ENCODE measurements at regions not wholly inside any gene's neighbourhood (a gene's known extent, or its start where the extent isn't known, plus 50 kb on each side); places are given as distances from the start of the nearest gene placed in this dataset.
"Not testable (repeated sequence)": the region's sequence is repeated elsewhere in the genome, so short reads cannot be mapped to it uniquely, and the experiment has no call there.

DNA sequence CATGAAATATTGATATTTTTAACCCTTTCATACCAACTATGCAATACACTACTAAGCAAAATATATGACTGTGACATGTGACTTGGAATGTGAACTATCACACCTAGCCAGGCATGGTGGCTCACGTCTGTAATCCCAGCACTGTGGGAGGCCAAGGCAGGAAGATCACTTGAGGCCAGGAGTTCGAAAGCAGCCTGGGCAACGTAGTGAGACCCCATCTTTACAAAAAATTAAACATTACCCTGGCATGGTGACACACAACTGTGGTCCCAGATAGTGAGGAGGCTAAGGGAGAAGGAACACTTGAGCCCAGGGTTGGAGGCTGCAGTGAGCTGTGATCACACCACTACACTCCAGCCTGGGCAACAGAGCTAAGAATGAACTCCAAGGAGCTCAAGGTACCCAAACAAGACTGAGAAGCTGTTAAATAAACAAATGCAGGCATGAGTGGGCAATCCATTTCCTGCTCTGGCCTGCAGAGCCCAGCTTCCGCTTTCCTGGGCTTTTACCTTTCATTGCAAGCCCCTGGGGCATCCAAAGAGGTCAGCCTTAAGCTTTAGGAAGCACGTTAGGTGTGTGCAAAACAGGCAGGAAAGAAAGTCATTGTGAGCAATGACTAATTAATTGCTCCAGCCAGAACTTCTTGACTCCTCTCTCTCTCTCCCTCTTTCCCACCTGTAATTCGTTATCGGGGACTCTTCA lies 162.1 kb upstream of the FOXK1 start:
- Mint-ChIP-seq H3K27me3 (no peaks in the 10 kb centered on the region), H3K9me3 (no peaks in the 10 kb centered on the region), H3K27ac (no peak overlapping the region), H3K4me3 (no peak overlapping the region), H3K36me3 (ENCODE audit: low read depth) (no peaks in the 10 kb centered on the region), H3K4me1 (no peaks in the 10 kb centered on the region)
- intact Hi-C loops (cut with micrococcal nuclease) = no loop called here
- no peak for DNase-seq

DNA sequence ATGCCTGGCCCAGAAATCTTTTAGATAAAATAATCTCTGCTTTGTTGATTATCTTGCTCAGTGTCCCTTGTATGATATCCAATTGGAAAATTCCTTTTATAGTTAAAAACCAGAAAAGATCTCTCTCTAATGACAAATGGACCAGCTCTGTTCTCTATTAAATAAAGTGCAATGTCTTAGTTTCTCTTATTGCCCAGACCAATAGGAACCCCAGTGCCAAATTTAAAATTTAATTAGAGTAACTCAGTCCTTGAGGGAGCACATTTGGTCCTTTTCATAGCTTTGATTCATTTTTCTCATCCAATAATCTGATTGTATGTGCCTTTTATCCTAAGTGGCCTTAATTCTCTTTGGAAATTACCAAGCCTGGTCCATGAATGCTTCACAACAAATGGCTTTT lies 158.9 kb upstream of the FOXK1 start:
- Mint-ChIP-seq H3K27me3 (no peaks in the 10 kb centered on the region), H3K36me3 (ENCODE audit: low read depth) (no peaks in the 10 kb centered on the region), H3K27ac (no peak overlapping the region), H3K9me3 (no peaks in the 10 kb centered on the region), H3K4me1 (no peaks in the 10 kb centered on the region), H3K4me3 (no peak overlapping the region)
- intact Hi-C loops (cut with micrococcal nuclease) = no loop called here
- no peak for DNase-seq

DNA sequence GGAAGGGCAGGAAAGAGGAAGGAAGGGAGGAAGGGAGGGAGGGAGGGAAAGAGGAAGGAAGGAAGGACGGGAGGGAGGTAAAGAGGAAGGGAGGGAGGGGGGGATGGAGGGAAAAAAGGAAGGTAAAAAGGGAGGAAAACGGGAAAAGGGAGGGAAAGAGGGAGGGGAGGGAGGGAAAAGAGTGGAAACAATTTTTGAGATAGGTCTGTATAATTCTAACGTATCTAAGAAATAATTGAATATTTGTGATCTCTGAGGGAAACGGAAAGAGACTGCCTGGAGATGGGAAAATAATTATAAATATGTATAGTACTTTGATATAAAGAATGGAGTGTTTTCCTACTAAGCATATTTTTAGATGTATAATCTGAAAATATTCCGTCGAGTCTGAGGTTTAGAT lies 158.2 kb upstream of the FOXK1 start:
- Mint-ChIP-seq H3K27ac (no peak overlapping the region), H3K36me3 (ENCODE audit: low read depth) (no peaks in the 10 kb centered on the region), H3K4me1 (no peaks in the 10 kb centered on the region), H3K9me3 (no peaks in the 10 kb centered on the region), H3K4me3 (no peak overlapping the region), H3K27me3 (no peaks in the 10 kb centered on the region)
- intact Hi-C loops (cut with micrococcal nuclease) = no loop called here
- no peak for DNase-seq

DNA sequence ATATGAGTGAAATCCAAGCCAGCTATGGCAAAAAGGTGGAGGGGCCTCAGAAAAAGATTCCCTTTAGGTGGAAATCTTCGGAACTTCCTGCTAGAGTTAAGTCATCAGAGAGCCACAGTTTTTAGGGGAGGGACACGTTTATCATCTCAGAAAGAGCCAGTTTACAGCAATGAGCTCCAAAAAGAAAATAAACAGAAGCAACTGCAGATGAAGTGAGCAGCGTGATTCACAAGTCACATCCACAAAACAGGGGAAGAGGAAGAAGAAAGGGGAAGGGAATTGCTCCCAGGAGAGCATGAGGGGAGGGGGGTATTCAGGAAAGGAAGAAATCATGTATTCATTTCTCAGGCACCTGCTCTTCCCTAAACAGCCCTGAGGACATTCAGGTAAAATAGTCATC lies 156.2 kb upstream of the FOXK1 start:
- Mint-ChIP-seq H3K9me3 (peaks cover 3% of the 10 kb centered on the region), H3K4me1 (no peaks in the 10 kb centered on the region), H3K4me3 (no peak overlapping the region), H3K36me3 (ENCODE audit: low read depth) (no peaks in the 10 kb centered on the region), H3K27ac (no peak overlapping the region), H3K27me3 (no peaks in the 10 kb centered on the region)
- intact Hi-C loops (cut with micrococcal nuclease) = no loop called here
- no peak for DNase-seq

DNA sequence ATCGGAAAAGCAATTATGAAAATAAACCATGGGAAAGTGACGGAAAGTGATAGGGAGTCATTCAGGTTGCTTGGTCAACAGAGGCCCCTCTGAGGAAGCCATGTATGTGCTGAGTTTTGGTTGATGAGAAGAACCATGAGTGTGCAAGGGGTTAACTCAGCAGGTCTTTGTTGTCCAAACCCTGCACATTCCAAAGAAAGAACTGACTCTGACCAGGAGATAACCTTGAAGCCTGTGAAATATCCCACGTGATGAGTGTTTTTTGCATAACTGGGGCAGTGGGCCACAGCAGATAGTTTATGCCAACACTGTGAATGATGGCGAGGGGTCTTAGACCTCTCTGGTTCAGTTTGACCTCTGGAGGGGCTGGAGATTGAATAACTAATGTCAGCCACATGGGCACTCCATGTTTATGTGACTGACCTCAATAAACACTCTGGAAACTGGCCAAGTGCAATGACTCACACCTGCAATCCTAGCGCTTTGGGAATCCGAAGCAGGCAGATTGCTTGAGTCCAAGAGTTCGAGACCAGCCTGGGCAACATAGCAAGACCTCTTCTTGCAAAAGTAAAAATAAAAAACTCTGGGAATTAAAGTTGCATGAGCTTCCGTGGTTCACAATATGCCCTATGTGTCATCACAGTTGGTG lies 154.0 kb upstream of the FOXK1 start:
- intact Hi-C loops (cut with micrococcal nuclease) = no loop called here
- no peak for DNase-seq
- Mint-ChIP-seq H3K27me3 (no peaks in the 10 kb centered on the region), H3K36me3 (ENCODE audit: low read depth) (no peaks in the 10 kb centered on the region), H3K4me1 (no peaks in the 10 kb centered on the region), H3K4me3 (no peak overlapping the region), H3K27ac (no peak overlapping the region), H3K9me3 (peaks cover 3% of the 10 kb centered on the region)

DNA sequence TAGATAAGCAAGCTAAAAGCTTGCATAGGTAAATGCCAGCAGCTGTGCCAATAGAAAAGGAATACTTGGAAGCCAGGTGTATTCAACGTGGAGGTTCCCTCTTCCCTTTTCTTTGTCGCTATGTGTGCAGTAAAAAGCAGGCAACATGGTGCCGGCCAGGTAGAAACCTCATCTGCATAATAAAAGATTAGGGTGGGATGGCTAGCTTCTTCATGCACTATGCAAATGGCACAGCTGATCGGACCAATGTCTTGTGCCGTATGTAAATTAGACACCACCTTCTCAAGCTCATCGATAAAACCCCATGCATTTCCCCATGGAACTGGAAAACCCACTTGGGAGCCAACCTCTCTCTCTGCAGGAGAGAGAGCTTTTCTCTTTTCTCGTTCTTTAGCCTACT lies 150.9 kb upstream of the FOXK1 start:
- peaks cover 3% of the 10 kb centered on the region for H3K9me3 Mint-ChIP-seq
- H3K4me1 Mint-ChIP-seq = no peaks in the 10 kb centered on the region
- H3K27me3 Mint-ChIP-seq = no peaks in the 10 kb centered on the region
- intact Hi-C loops (cut with micrococcal nuclease) = no loop called here
- no peak for DNase-seq
- H3K27ac Mint-ChIP-seq = no peak overlapping the region
- no peaks in the 10 kb centered on the region for H3K36me3 Mint-ChIP-seq (ENCODE audit: low read depth)
- H3K4me3 Mint-ChIP-seq = no peak overlapping the region

DNA sequence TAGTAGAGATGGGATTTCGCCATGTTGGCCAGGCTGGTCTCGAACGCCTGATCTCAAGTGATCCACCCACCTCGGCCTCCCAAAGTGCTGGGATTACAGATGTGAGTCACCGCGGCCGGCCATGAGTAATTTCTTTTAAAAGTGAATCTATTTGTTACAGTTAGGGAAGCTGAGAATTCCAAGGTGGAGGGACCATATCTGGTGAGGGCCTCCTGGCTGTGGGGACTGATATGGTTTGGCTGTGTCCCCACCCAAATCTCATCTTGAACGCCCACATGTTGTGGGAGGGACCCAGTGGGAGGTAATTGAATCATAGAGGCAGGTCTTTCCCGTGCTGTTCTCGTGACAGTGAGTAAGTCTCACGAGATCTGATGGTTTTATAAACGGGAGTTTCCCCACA lies 148.8 kb upstream of the FOXK1 start:
- DNase-seq; intact Hi-C loops (cut with micrococcal nuclease); H3K4me3 Mint-ChIP-seq; H3K9me3 Mint-ChIP-seq; H3K36me3 Mint-ChIP-seq (ENCODE audit: low read depth); H3K4me1 Mint-ChIP-seq; H3K27ac Mint-ChIP-seq; H3K27me3 Mint-ChIP-seq: not testable (repeated sequence)

DNA sequence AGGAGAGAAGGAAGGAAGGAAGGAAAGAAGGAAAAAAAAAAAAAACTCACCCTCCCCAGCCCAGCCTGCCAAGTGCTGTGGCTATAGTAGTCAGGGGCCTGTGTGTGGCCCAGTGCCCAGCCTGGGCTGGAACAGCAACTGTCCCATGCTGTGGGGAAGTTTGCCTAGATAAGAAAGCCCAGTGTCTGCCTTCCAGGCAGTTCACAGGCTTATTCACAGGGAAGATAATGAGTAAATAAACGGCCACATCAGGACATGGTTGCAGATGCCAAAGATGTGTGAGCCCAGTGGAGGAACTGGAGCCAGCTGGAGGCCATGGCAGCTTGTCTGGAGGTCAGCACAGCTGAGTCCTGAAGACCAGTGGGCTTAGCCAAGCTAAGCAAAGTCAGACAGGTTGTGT lies 132.4 kb upstream of the FOXK1 start:
- no peaks in the 10 kb centered on the region for H3K4me1 Mint-ChIP-seq
- intact Hi-C loops (cut with micrococcal nuclease) = no loop called here
- no peaks in the 10 kb centered on the region for H3K36me3 Mint-ChIP-seq (ENCODE audit: low read depth)
- H3K27me3 Mint-ChIP-seq = no peaks in the 10 kb centered on the region
- peaks cover 4% of the 10 kb centered on the region for H3K9me3 Mint-ChIP-seq
- H3K27ac Mint-ChIP-seq = no peak overlapping the region
- no peak for DNase-seq
- H3K4me3 Mint-ChIP-seq = no peak overlapping the region

DNA sequence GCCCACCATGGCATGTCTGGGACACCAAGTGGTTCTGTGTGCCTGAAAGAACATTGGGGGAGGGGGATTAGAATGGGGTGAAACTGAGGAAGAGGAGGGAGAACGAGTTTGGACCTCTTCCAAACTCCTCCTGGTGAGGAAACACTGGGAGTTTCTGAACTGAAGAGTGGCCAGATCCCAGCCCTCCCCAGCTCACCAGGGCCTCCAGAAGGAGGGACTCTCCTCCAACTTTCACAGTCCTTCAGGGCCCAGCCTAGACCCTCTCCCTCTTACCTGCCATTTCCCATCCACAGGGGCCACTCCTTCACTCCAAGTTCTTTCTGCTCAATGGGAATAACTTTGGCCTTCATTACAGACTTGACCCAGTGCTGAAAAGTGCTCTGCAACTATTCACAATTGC lies 132.0 kb upstream of the FOXK1 start:
- H3K27me3 Mint-ChIP-seq = no peaks in the 10 kb centered on the region

DNA sequence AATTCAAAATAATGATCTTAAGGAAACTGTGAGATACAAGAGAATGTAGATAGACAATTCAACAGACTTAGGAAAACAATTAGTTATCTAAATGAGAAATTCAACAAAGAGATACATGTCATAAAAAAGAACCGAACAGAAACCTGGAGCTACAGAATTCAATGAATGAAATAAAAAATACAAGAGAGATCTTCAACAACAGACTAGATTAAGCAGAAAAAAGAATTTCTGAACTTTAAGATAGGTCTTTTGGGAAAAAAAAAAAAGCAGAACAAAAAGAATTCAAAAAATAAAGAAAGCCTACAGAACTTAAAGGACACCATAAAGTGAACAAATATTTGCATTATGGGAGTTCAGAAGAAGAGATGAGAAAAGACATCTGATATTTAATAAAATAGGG lies 129.1 kb upstream of the FOXK1 start:
- Mint-ChIP-seq H3K4me3 (no peak overlapping the region), H3K27me3 (no peaks in the 10 kb centered on the region), H3K9me3 (peaks cover 8% of the 10 kb centered on the region), H3K4me1 (no peaks in the 10 kb centered on the region), H3K27ac (no peak overlapping the region), H3K36me3 (ENCODE audit: low read depth) (no peaks in the 10 kb centered on the region)
- intact Hi-C loops (cut with micrococcal nuclease) = no loop called here
- no peak for DNase-seq

More for the DNA sequence above, 132.0 kb upstream of the FOXK1 start:
- H3K36me3 Mint-ChIP-seq (ENCODE audit: low read depth) = no peaks in the 10 kb centered on the region
- no peaks in the 10 kb centered on the region for H3K4me1 Mint-ChIP-seq
- H3K4me3 Mint-ChIP-seq = no peak overlapping the region
- intact Hi-C loops (cut with micrococcal nuclease) = no loop called here
- no peak overlapping the region for H3K27ac Mint-ChIP-seq
- no peak for DNase-seq
- H3K9me3 Mint-ChIP-seq = peaks cover 4% of the 10 kb centered on the region

DNA sequence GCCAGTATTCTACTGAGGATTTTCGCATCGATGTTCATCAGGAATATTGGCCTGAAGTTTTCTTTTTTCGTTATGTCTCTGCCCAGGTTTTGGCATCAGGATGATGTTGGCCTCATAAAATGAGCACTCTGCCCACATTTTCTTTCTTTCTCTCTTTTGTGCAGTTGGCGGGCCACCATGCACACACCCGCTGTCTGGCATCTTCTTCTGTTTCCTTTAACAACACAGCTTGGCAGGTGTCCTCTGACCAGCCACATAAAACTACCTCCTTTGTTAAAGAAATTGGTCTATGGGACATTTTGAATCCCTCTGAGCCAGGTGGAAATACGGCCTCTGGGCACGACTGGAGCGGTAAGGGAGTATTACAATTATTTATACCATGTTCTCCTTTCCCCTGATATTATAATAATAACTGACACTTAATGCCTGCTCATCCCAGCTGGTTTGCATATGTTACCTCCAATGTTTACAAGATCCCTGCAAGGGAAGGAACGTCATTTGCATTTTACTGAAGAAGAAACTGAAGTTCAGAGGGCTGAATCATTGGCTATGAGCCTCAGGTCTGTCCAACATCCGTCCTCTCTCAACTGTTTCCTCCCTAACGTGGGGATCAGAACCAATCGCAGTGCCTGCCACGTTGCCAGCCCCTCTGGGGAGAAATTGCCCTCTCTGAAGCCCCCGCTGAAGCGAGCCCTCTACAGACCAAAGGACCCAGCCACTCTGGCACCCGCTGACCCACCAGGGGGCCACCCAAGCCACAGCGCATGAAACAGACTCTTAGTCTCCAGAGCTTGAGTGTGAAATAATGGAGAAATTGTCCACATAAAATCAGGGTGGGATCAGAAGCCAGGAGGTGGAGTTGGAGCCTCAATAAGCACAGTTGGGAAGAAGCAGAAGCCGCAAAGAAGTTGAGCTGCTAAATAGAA lies 125.0 kb upstream of the FOXK1 start:
- H3K27ac Mint-ChIP-seq = no peak overlapping the region
- H3K27me3 Mint-ChIP-seq = no peaks in the 10 kb centered on the region
- H3K4me3 Mint-ChIP-seq = no peak overlapping the region
- no peaks in the 10 kb centered on the region for H3K36me3 Mint-ChIP-seq (ENCODE audit: low read depth)
- H3K4me1 Mint-ChIP-seq = no peaks in the 10 kb centered on the region
- intact Hi-C loops (cut with micrococcal nuclease) = no loop called here
- H3K9me3 Mint-ChIP-seq = peaks cover 8% of the 10 kb centered on the region
- no peak for DNase-seq

DNA sequence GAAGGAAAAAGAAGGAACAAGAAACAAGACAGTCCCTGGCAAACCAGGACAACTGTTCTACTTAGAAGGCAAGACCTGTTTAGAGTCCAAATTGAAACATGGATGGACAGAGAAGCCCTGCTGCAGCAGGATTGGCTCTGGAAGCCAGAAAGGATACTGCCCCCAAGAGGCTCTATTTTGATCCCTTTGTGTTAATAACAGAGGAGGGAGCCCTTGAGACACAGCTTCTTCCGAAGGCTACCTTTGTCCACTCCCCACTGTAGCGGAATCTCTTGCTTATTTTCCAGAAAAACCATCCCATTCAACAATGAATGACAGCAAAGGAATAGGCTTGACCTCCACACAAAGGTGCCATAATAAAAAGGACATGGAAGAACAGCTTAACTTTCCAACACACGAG lies 120.3 kb upstream of the FOXK1 start:
- Mint-ChIP-seq H3K36me3 (ENCODE audit: low read depth) (no peaks in the 10 kb centered on the region), H3K4me3 (no peak overlapping the region), H3K9me3 (peaks cover 4% of the 10 kb centered on the region)

DNA sequence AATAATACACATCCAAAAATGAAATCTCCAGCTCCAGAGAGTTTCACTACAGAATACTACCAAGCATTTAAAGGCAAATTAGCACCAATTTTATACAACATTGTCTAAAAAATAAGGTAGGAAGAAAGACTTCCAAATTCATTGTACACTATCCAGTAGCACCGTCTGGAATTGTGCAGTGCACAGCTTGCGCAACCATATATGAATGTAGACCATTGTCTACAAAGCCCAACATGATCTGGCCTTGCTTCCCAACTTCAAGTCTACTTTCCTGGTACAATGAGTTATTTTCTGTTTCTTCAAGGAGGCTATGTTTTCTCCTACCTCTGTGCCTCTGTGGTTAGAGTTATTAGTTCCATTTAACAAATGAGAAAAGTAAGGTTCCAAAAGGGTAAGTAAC lies 115.4 kb upstream of the FOXK1 start:
- H3K9me3 Mint-ChIP-seq = no peaks in the 10 kb centered on the region
- H3K27me3 Mint-ChIP-seq = no peaks in the 10 kb centered on the region
- no peak for DNase-seq
- no peak overlapping the region for H3K27ac Mint-ChIP-seq
- no peak overlapping the region for H3K4me3 Mint-ChIP-seq
- intact Hi-C loops (cut with micrococcal nuclease) = no loop called here
- H3K4me1 Mint-ChIP-seq = no peaks in the 10 kb centered on the region
- H3K36me3 Mint-ChIP-seq (ENCODE audit: low read depth) = no peaks in the 10 kb centered on the region

More for the DNA sequence above, 120.3 kb upstream of the FOXK1 start:
- Mint-ChIP-seq H3K4me1 (no peaks in the 10 kb centered on the region), H3K27me3 (no peaks in the 10 kb centered on the region), H3K27ac (no peak overlapping the region)
- DNase-seq = no peak
- intact Hi-C loops (cut with micrococcal nuclease) = no loop called here

DNA sequence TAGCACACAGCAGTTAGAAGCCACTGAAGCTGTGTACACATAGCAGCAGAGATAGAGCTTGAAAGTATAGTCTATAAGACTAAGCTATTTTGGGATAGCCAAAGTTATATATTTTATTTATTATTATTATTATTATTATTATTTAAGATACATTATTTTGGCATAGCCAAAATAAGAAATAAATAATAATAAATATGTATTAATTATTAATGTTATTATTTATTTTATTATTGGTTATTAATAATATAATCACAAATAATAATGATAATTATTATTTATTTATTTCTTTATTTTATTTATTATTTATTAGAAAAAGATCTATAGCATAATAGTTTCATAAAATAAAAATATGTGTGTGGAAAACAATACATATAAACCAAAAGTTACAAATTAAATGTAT lies 107.2 kb upstream of the FOXK1 start:
- DNase-seq = no peak
- peaks cover 9% of the 10 kb centered on the region for H3K9me3 Mint-ChIP-seq
- no peaks in the 10 kb centered on the region for H3K27me3 Mint-ChIP-seq
- intact Hi-C loops (cut with micrococcal nuclease) = no loop called here
- no peaks in the 10 kb centered on the region for H3K4me1 Mint-ChIP-seq
- H3K27ac Mint-ChIP-seq = no peak overlapping the region
- H3K36me3 Mint-ChIP-seq (ENCODE audit: low read depth) = no peaks in the 10 kb centered on the region
- H3K4me3 Mint-ChIP-seq = no peak overlapping the region
